DND-41 (cell line): ENCODE measurements at regions not wholly inside any gene's neighbourhood (a gene's known extent, or its start where the extent isn't known, plus 50 kb on each side); places are given as distances from the start of the nearest gene placed in this dataset.
"Not testable (repeated sequence)": the region's sequence is repeated elsewhere in the genome, so short reads cannot be mapped to it uniquely, and the experiment has no call there.

Experiments used
- ATAC-seq: fragments of 200-7000 bp; cut with Tn5 transposase; 3 replicates; pipeline ENCODE4 v1.9.1; 2021; ENCODE audit warnings: low read depth; ENCODE audit not compliant: insufficient read depth
- DNase-seq: peaks from one replicate; pipeline ENCODE4 v3.0.0-alpha.2; 2020
- H2AFZ ChIP-seq: 2 replicates; pipeline ENCODE4 v1.6.0; 2012; ENCODE audit warnings: low read depth, low read length
- H3K27ac ChIP-seq: 2 replicates; pipeline ENCODE4 v1.5.1; 2012; ENCODE audit warnings: low read length, inconsistent platforms
- H3K27me3 ChIP-seq: fragments of 200-600 bp; sonication (generic); 2 replicates; pipeline ENCODE4 v1.6.0; 2012; ENCODE audit warnings: low read length, mild to moderate bottlenecking, inconsistent platforms; ENCODE audit not compliant: insufficient read depth, poor library complexity
- H3K36me3 ChIP-seq: 2 replicates; pipeline ENCODE4 v1.5.1; 2012; ENCODE audit warnings: low read length, inconsistent platforms; ENCODE audit not compliant: insufficient read depth
- H3K4me1 ChIP-seq: 2 replicates; pipeline ENCODE4 v1.5.1; 2012; ENCODE audit warnings: mild to moderate bottlenecking, low read length; ENCODE audit not compliant: insufficient read depth
- H3K4me2 ChIP-seq: 2 replicates; pipeline ENCODE4 v1.6.0; 2012; ENCODE audit warnings: mild to moderate bottlenecking, moderate library complexity, low read length, inconsistent platforms; ENCODE audit not compliant: insufficient read depth
- H3K4me3 ChIP-seq, 2 experiments: fragments of 200-600 bp in 1 of 2; shearing (Covaris generic) in 1 of 2; 2 replicates each; pipeline ENCODE4 v1.5.1; 2012 to 2016; ENCODE audit warnings: inconsistent platforms in 2 of 2, low read length in 2 of 2, mild to moderate bottlenecking in 2 of 2, low read depth in 1 of 2, moderate library complexity in 1 of 2
- H3K79me2 ChIP-seq: 2 replicates; pipeline ENCODE4 v1.6.0; 2012; ENCODE audit warnings: low read length, inconsistent platforms; ENCODE audit not compliant: insufficient read depth
- H3K9ac ChIP-seq: 2 replicates; pipeline ENCODE4 v1.6.0; 2012; ENCODE audit warnings: low read depth, mild to moderate bottlenecking, inconsistent platforms, low read length, moderate library complexity
- H3K9me3 ChIP-seq: 2 replicates; pipeline ENCODE4 v1.5.1; 2012; ENCODE audit warnings: low read length, moderate library complexity, mild to moderate bottlenecking, inconsistent platforms; ENCODE audit not compliant: insufficient read depth, severe bottlenecking
- H4K20me1 ChIP-seq: 2 replicates; pipeline ENCODE4 v1.6.0; 2012; ENCODE audit warnings: low read length; ENCODE audit not compliant: insufficient read depth
- EZH2 ChIP-seq: IDR thresholded peaks from 3 replicates; pipeline ENCODE4 v1.6.1; 2012; ENCODE audit warnings: borderline replicate concordance, low read depth, mild to moderate bottlenecking, moderate library complexity, low read length, inconsistent platforms; ENCODE audit not compliant: severe bottlenecking
- TF ChIP-seq, protein P1 (sequence below): IDR thresholded peaks from 2 replicates; pipeline ENCODE4 v1.5.1; 2012; ENCODE audit warnings: borderline replicate concordance, low read length, moderate library complexity, mild to moderate bottlenecking; ENCODE audit not compliant: poor library complexity, severe bottlenecking; ENCODE audit errors: extremely low read depth

DNA sequence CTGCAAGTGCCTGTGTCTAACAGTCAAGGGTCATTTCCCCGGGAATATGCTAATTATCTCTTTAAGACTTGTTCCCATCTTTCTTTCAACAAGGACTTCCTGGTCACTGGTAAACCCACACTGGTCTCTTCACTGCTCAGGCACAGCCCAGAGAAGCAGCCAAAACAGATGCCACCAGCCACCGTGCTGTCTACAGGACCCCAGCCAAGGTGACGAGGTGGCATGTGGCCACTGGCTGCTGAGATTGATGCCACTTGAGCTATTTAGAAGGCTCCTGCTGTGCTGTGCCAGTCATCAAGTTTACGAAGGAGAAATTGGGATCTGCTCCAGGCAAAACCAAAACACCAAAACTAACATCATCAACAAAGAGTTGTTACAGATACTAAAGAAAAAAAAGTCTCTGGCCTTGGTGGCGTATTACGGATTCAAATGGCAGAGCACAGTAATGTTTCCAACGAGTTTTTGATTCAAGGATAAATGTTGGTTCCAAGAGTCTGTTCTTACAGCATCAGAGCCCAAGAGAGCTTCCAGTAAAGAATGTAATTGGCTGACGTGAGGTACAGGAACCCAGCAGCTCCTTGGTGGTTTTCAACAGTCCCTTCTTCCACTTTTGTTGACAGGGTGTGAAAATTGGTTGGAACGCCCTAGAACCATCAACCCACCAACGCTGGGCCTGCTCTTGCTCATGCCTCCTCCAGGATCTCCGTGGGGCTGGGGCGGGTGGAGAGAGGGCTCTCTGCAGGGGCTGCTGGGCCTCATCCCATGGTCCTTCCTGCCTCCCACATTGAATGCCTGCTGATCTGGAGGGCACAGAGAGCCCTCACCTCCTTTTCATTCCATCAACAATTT lies 63.7 kb upstream of the ZCCHC2 start:
- Histone ChIP-seq H2AFZ (no peak overlapping the region), H3K4me1 (no peaks in the 10 kb centered on the region), H3K79me2 (no peaks in the 10 kb centered on the region), H3K9ac (no peak overlapping the region), H3K4me3 (no peak overlapping the region), H3K9me3 (no peaks in the 10 kb centered on the region), H4K20me1 (no peaks in the 10 kb centered on the region), H3K27ac (no peak overlapping the region), H3K4me2 (no peak overlapping the region), H3K27me3 (peaks cover 10% of the 10 kb centered on the region), H3K36me3 (no peaks in the 10 kb centered on the region)
- no peak for DNase-seq
- TF ChIP-seq, protein P1, sequence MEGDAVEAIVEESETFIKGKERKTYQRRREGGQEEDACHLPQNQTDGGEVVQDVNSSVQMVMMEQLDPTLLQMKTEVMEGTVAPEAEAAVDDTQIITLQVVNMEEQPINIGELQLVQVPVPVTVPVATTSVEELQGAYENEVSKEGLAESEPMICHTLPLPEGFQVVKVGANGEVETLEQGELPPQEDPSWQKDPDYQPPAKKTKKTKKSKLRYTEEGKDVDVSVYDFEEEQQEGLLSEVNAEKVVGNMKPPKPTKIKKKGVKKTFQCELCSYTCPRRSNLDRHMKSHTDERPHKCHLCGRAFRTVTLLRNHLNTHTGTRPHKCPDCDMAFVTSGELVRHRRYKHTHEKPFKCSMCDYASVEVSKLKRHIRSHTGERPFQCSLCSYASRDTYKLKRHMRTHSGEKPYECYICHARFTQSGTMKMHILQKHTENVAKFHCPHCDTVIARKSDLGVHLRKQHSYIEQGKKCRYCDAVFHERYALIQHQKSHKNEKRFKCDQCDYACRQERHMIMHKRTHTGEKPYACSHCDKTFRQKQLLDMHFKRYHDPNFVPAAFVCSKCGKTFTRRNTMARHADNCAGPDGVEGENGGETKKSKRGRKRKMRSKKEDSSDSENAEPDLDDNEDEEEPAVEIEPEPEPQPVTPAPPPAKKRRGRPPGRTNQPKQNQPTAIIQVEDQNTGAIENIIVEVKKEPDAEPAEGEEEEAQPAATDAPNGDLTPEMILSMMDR, result no peak
- no peak for TF ChIP-seq EZH2
- no peak for ATAC-seq

DNA sequence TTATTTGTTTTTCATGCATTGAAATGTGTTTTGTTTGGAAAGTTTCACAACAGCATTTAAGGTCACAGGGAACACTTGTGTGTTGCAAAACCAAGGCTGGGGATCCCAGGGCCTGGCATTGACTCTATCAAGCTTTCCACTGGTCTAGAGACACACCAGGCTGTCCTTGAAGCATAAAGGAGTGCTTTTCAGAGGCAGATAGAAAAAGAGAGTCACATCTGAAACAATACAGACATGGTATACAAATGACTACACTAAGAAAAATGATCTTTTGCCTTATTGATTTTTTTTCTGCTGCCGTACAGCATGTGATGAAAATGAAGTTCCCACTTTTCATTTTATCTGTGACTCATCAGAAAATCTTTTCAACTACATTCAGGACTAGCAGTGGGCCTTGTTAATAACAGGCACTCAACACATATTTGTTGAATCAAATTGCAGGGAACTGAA lies 61.9 kb upstream of the ZCCHC2 start:
- no peak for DNase-seq
- TF ChIP-seq, protein P1, result no peak
- no peak for TF ChIP-seq EZH2

DNA sequence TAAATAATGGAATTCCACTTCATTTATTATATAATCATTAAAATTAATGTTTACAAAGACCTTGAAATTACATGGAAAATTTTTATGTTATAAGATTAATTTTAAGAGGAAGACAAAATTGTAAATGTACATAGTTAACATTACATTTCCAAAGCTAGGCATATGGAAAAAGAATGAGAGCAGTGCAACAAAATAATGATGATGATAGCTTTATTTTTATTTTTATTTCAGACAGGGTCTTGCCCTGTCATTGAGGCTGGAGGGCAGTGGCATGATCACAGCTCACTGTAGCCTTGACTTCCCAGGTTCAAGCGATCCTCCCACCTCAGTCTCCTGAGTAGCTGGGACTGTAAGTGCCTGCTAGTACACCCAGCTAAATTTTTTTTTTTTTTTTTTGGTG lies 61.2 kb upstream of the ZCCHC2 start:
- Histone ChIP-seq H3K27me3 (no peaks in the 10 kb centered on the region), H3K4me3 (no peak overlapping the region), H3K27ac (no peak overlapping the region), H3K9ac (no peak overlapping the region), H3K79me2 (no peaks in the 10 kb centered on the region), H2AFZ (no peak overlapping the region), H4K20me1 (no peaks in the 10 kb centered on the region), H3K36me3 (no peaks in the 10 kb centered on the region), H3K4me1 (no peaks in the 10 kb centered on the region), H3K4me2 (no peak overlapping the region), H3K9me3 (no peaks in the 10 kb centered on the region)
- ATAC-seq (no peak), DNase-seq (no peak)
- TF ChIP-seq, protein P1, result no peak
- TF ChIP-seq EZH2, result no peak

More for the DNA sequence above, 61.9 kb upstream of the ZCCHC2 start:
- Histone ChIP-seq H3K27ac (no peak overlapping the region), H3K4me1 (no peaks in the 10 kb centered on the region), H2AFZ (no peak overlapping the region), H3K9me3 (no peaks in the 10 kb centered on the region), H3K4me3 (no peak overlapping the region), H4K20me1 (no peaks in the 10 kb centered on the region), H3K36me3 (no peaks in the 10 kb centered on the region), H3K79me2 (no peaks in the 10 kb centered on the region), H3K4me2 (no peak overlapping the region), H3K9ac (no peak overlapping the region), H3K27me3 (no peaks in the 10 kb centered on the region)
- no peak for ATAC-seq

DNA sequence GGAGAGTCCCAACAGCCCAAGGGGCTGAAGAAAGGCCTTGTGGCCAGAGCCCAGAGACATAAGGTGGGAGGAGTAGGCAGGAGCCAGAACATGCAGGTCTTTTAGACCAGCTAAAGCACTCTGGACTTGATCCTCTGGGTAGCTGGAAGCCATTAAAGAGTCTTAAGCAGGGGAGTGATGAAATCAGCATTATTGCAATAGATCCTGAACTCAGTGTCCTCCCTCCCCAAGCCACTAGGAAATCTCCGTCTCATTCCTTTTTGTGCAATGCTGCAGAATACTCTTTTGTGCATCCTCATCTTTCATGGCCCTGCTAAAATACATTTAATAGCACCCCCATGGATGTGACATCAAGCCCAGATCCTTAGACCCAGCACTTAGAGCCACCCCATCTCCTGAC lies 58.6 kb upstream of the ZCCHC2 start:
- TF ChIP-seq, protein P1, result no peak
- ATAC-seq, result no peak
- DNase-seq, result no peak

DNA sequence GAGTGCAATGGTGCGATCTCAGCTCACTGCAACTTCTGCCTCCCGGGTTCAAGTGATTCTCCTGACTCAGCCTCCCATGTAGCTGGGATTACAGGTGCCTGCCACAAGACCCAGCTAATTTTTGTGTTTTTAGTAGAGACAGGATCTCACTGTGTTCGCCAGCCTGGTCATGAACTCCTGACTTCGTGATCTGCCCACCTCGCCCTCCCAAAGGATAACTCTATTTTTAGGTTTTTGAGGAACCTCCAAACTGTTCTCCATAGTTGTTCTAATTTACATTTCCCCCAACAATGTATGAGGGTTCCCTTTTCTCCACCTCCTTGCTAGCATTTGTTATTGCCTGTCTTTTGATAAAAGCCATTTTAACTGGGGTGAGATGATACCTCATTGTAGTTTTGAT lies 53.7 kb upstream of the ZCCHC2 start:
- not testable (repeated sequence) for H3K9ac ChIP-seq, H3K27ac ChIP-seq, H3K36me3 ChIP-seq, H3K79me2 ChIP-seq, H3K9me3 ChIP-seq, H4K20me1 ChIP-seq, H3K4me2 ChIP-seq, H3K4me3 ChIP-seq, H2AFZ ChIP-seq, H3K4me1 ChIP-seq, DNase-seq, ATAC-seq, H3K27me3 ChIP-seq

More for the DNA sequence above, 58.6 kb upstream of the ZCCHC2 start:
- H3K4me1 ChIP-seq, result no peaks in the 10 kb centered on the region
- no peaks in the 10 kb centered on the region for H4K20me1 ChIP-seq
- H3K9me3 ChIP-seq, result no peaks in the 10 kb centered on the region
- H3K4me2 ChIP-seq, result no peak overlapping the region
- H3K27ac ChIP-seq, result no peak overlapping the region
- H3K9ac ChIP-seq, result no peak overlapping the region
- H3K36me3 ChIP-seq, result no peaks in the 10 kb centered on the region
- no peaks in the 10 kb centered on the region for H3K27me3 ChIP-seq
- H3K79me2 ChIP-seq, result no peaks in the 10 kb centered on the region
- H2AFZ ChIP-seq, result no peak overlapping the region
- no peak overlapping the region for H3K4me3 ChIP-seq
